Muscle of leg (tissue), 3 donors: ENCODE measurements at regions not wholly inside any gene's neighbourhood (a gene's known extent, or its start where the extent isn't known, plus 50 kb on each side); places are given as distances from the start of the nearest gene placed in this dataset.
"Not testable (repeated sequence)": the region's sequence is repeated elsewhere in the genome, so short reads cannot be mapped to it uniquely, and the experiment has no call there.

Experiments
- DNase-seq: peaks from one replicate; pipeline ENCODE4 v3.0.0; 2013
- H3K27ac ChIP-seq: one replicate; pipeline ENCODE4 v1.5.1; 2013; ENCODE audit warnings: mild to moderate bottlenecking, low read length, control low read depth
- H3K27me3 ChIP-seq: one replicate; pipeline ENCODE4 v1.6.1; 2013; ENCODE audit warnings: low read length; ENCODE audit not compliant: control insufficient read depth, insufficient read depth
- H3K36me3 ChIP-seq: one replicate; pipeline ENCODE4 v1.6.1; 2013; ENCODE audit warnings: low read length; ENCODE audit not compliant: control insufficient read depth, insufficient read depth
- H3K4me1 ChIP-seq: one replicate; pipeline ENCODE4 v1.6.1; 2013; ENCODE audit warnings: low read length; ENCODE audit not compliant: control insufficient read depth, insufficient read depth
- H3K4me3 ChIP-seq: one replicate; pipeline ENCODE4 v1.5.1; 2013; ENCODE audit warnings: low read length, control low read depth
- H3K9me3 ChIP-seq: replicated peaks from 2 replicates; pipeline ENCODE4 v1.6.1; 2013; ENCODE audit warnings: low read depth, low read length; ENCODE audit not compliant: control insufficient read depth
- WGBS: methylation state at CpG from one replicate; pipeline ENCODE4 v1.1.5; 2013; ENCODE audit warnings: missing lambda C conversion rate; ENCODE audit not compliant: insufficient coverage; 5-methylcytosine and 5-hydroxymethylcytosine counted together

DNA sequence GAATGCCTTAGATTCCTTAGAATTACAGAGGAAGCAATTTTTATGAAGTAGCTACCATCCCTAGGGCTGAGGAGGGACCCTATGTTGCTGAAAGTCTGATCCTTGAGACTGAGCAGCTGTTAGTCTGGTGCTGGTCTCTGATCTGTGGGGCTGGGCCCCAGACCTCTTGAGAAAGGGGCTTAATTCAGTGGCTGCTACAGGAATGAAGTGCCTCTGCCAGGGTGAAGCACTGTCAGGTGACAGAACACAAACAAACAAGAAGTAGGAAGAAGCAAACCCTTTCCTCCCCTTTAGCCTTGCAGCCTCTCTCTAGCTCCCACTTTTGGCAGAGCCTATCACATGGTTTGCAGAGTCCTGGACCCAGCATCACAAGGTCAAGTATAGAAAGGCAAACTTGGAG lies 64.0 kb upstream of the STC2 start:
- H3K4me3 ChIP-seq, result no peak overlapping the region
- DNase-seq, result no peak
- peaks cover 7% of the 10 kb centered on the region for H3K4me1 ChIP-seq
- no peaks in the 10 kb centered on the region for H3K36me3 ChIP-seq
- no peak overlapping the region for H3K27ac ChIP-seq
- peaks cover 3% of the 10 kb centered on the region for H3K27me3 ChIP-seq
- H3K9me3 ChIP-seq, result peaks cover 3% of the 10 kb centered on the region

DNA sequence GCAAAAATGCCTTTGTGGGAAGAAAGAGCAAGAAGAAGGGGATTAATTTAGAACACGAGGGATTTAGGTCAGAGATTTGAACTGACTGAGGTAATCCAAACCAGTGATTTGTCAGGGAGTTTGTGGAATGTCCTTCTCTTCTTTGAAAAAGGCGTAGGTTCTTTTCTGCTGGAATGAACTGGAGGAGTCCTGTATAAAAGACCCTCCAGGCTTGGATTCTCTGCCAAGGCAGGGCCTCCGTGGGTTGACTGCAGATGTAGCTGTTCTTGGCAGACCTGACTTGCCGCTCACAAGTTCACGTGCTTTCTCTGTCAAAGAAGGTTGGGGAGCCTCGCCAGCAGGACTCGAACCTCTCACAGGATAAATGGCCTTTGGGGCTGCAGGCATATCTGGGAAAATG lies 62.8 kb upstream of the STC2 start:
- WGBS, result 25% methylated on average over 4 of the region's 7 CpGs
- H3K27ac ChIP-seq, result no peak overlapping the region
- no peaks in the 10 kb centered on the region for H3K27me3 ChIP-seq
- H3K36me3 ChIP-seq, result no peaks in the 10 kb centered on the region
- no peak overlapping the region for H3K4me3 ChIP-seq
- peaks cover 3% of the 10 kb centered on the region for H3K9me3 ChIP-seq
- no peak for DNase-seq
- peaks cover 2% of the 10 kb centered on the region for H3K4me1 ChIP-seq

DNA sequence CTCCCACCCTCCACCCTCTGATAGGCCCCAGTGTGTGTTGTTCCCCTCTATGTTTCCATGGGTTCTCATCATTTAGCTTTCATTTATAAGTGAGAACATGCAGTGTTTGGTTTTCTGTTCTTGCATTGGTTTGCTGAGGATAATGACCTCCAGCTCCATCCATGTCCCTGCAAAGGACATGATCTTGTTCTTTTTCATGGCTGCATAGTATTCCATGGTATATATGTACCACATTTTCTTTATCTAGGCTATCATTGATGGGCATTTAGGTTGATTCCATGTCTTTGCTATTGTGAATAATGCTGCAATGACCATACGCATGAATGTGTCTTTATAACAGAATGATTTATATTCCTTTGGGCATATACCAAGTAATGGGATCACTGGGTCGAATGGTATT lies 59.1 kb upstream of the STC2 start:
- H3K9me3 ChIP-seq, H3K27me3 ChIP-seq: not testable (repeated sequence)
- no CpG with 5 or more reads among the region's 2 CpGs for WGBS

GRCh38 chr5:173385832-173386360 lies 57.7 kb upstream of the STC2 start:
- no peak for DNase-seq
- Histone ChIP-seq H3K4me3 (no peak overlapping the region), H3K36me3 (no peaks in the 10 kb centered on the region), H3K9me3 (no peaks in the 10 kb centered on the region), H3K4me1 (no peaks in the 10 kb centered on the region), H3K27me3 (no peaks in the 10 kb centered on the region), H3K27ac (no peak overlapping the region)
- WGBS, result no CpG with 5 or more reads among the region's 4 CpGs

More for the DNA sequence above, 59.1 kb upstream of the STC2 start:
- H3K36me3 ChIP-seq, H3K4me1 ChIP-seq, H3K27ac ChIP-seq, H3K4me3 ChIP-seq, DNase-seq: not testable (repeated sequence)

GRCh38 chr5:173383711-173384110 lies 55.5 kb upstream of the STC2 start:
- no peak for DNase-seq
- Histone ChIP-seq H3K36me3 (no peaks in the 10 kb centered on the region), H3K9me3 (no peaks in the 10 kb centered on the region), H3K27ac (no peak overlapping the region), H3K4me1 (no peaks in the 10 kb centered on the region), H3K27me3 (peaks cover 2% of the 10 kb centered on the region), H3K4me3 (no peak overlapping the region)
- WGBS, result no CpG with 5 or more reads among the region's 4 CpGs

GRCh38 chr5:173378727-173379126 lies 50.5 kb upstream of the STC2 start:
- Histone ChIP-seq H3K36me3 (no peaks in the 10 kb centered on the region), H3K27me3 (peaks cover 6% of the 10 kb centered on the region), H3K4me3 (no peak overlapping the region), H3K4me1 (no peaks in the 10 kb centered on the region), H3K9me3 (no peaks in the 10 kb centered on the region), H3K27ac (no peak overlapping the region)
- no peak for DNase-seq
- WGBS, result no CpG with 5 or more reads among the region's 3 CpGs
